ENCODE measurements at regions not wholly inside any gene's neighbourhood (a gene's known extent, or its start where the extent isn't known, plus 50 kb on each side); places are given as distances from the start of the nearest gene placed in this dataset.

- H3K4me3 Mint-ChIP-seq: no peak overlapping the region
- H3K4me1 Mint-ChIP-seq: no peaks in the 10 kb centered on the region
- H3K27ac Mint-ChIP-seq: no peak overlapping the region
- peaks cover 27% of the 10 kb centered on the region for H3K27me3 Mint-ChIP-seq
- no peaks in the 10 kb centered on the region for H3K36me3 Mint-ChIP-seq (ENCODE audit: low read depth)
- ATAC-seq (replicated peaks): no peak
- no peaks in the 10 kb centered on the region for H3K9me3 Mint-ChIP-seq
These were observed 137.1 kb downstream of the RPIA start for GRCh38 chr2:88828397-88829137.

- Mint-ChIP-seq H3K4me3 (no peak overlapping the region), H3K4me1 (no peaks in the 10 kb centered on the region), H3K27ac (no peak overlapping the region), H3K9me3 (no peaks in the 10 kb centered on the region), H3K36me3 (ENCODE audit: low read depth) (no peaks in the 10 kb centered on the region), H3K27me3 (peaks cover 21% of the 10 kb centered on the region)
- no peak for ATAC-seq (replicated peaks)
These were observed 138.4 kb downstream of the RPIA start for GRCh38 chr2:88829607-88830463.

- ATAC-seq (replicated peaks): no peak
- Mint-ChIP-seq H3K27me3 (peaks cover 16% of the 10 kb centered on the region), H3K27ac (no peak overlapping the region), H3K9me3 (no peaks in the 10 kb centered on the region), H3K4me3 (no peak overlapping the region), H3K4me1 (no peaks in the 10 kb centered on the region), H3K36me3 (ENCODE audit: low read depth) (no peaks in the 10 kb centered on the region)
These were observed 139.8 kb downstream of the RPIA start for GRCh38 chr2:88831071-88831791.

- no peaks in the 10 kb centered on the region for H3K36me3 Mint-ChIP-seq (ENCODE audit: low read depth)
- H3K4me3 Mint-ChIP-seq: no peak overlapping the region
- H3K27ac Mint-ChIP-seq: no peak overlapping the region
- H3K9me3 Mint-ChIP-seq: no peaks in the 10 kb centered on the region
- no peaks in the 10 kb centered on the region for H3K4me1 Mint-ChIP-seq
- ATAC-seq (replicated peaks): peak; percentile 49
- H3K27me3 Mint-ChIP-seq: peaks cover 16% of the 10 kb centered on the region
These were observed 140.3 kb downstream of the RPIA start for GRCh38 chr2:88831792-88832248.

- no peak overlapping the region for H3K4me3 Mint-ChIP-seq
- no peaks in the 10 kb centered on the region for H3K36me3 Mint-ChIP-seq (ENCODE audit: low read depth)
- no peak for ATAC-seq (replicated peaks)
- no peaks in the 10 kb centered on the region for H3K4me1 Mint-ChIP-seq
- peaks cover 16% of the 10 kb centered on the region for H3K27me3 Mint-ChIP-seq
- no peak overlapping the region for H3K27ac Mint-ChIP-seq
- no peaks in the 10 kb centered on the region for H3K9me3 Mint-ChIP-seq
These were observed 141.0 kb downstream of the RPIA start for GRCh38 chr2:88832311-88832991.

GRCh38 chr2:88832992-88833389, 141.5 kb downstream of the RPIA start:
- Mint-ChIP-seq H3K36me3 (ENCODE audit: low read depth) (no peaks in the 10 kb centered on the region), H3K4me3 (no peak overlapping the region), H3K9me3 (no peaks in the 10 kb centered on the region), H3K4me1 (no peaks in the 10 kb centered on the region), H3K27me3 (peaks cover 13% of the 10 kb centered on the region), H3K27ac (no peak overlapping the region)
- no peak for ATAC-seq (replicated peaks)

GRCh38 chr2:88834376-88834775, 142.9 kb downstream of the RPIA start:
- Mint-ChIP-seq H3K4me1 (no peaks in the 10 kb centered on the region), H3K4me3 (no peak overlapping the region), H3K27me3 (peaks cover 12% of the 10 kb centered on the region), H3K36me3 (ENCODE audit: low read depth) (no peaks in the 10 kb centered on the region), H3K9me3 (no peaks in the 10 kb centered on the region), H3K27ac (no peak overlapping the region)
- ATAC-seq (replicated peaks): no peak

GRCh38 chr2:88834866-88835265, 143.4 kb downstream of the RPIA start:
- Mint-ChIP-seq H3K9me3 (no peaks in the 10 kb centered on the region), H3K36me3 (ENCODE audit: low read depth) (no peaks in the 10 kb centered on the region), H3K27ac (no peak overlapping the region), H3K4me1 (no peaks in the 10 kb centered on the region), H3K4me3 (no peak overlapping the region), H3K27me3 (peaks cover 7% of the 10 kb centered on the region)
- ATAC-seq (replicated peaks): no peak

GRCh38 chr2:88835726-88836125, 144.3 kb downstream of the RPIA start:
- Mint-ChIP-seq H3K27ac (no peak overlapping the region), H3K27me3 (peaks cover 8% of the 10 kb centered on the region), H3K9me3 (no peaks in the 10 kb centered on the region), H3K36me3 (ENCODE audit: low read depth) (no peaks in the 10 kb centered on the region), H3K4me3 (no peak overlapping the region), H3K4me1 (no peaks in the 10 kb centered on the region)
- ATAC-seq (replicated peaks): no peak

GRCh38 chr2:88836351-88836750, 144.9 kb downstream of the RPIA start:
- H3K9me3 Mint-ChIP-seq: no peaks in the 10 kb centered on the region
- no peak overlapping the region for H3K27ac Mint-ChIP-seq
- peaks cover 10% of the 10 kb centered on the region for H3K27me3 Mint-ChIP-seq
- no peaks in the 10 kb centered on the region for H3K36me3 Mint-ChIP-seq (ENCODE audit: low read depth)
- H3K4me3 Mint-ChIP-seq: no peak overlapping the region
- no peak for ATAC-seq (replicated peaks)
- no peaks in the 10 kb centered on the region for H3K4me1 Mint-ChIP-seq

GRCh38 chr2:88837511-88838160, 146.2 kb downstream of the RPIA start:
- no peak overlapping the region for H3K27ac Mint-ChIP-seq
- peaks cover 12% of the 10 kb centered on the region for H3K27me3 Mint-ChIP-seq
- no peaks in the 10 kb centered on the region for H3K4me1 Mint-ChIP-seq
- H3K36me3 Mint-ChIP-seq (ENCODE audit: low read depth): no peaks in the 10 kb centered on the region
- H3K4me3 Mint-ChIP-seq: no peak overlapping the region
- no peaks in the 10 kb centered on the region for H3K9me3 Mint-ChIP-seq
- ATAC-seq (replicated peaks): no peak

GRCh38 chr2:88838165-88838635, 146.7 kb downstream of the RPIA start:
- H3K9me3 Mint-ChIP-seq: no peaks in the 10 kb centered on the region
- H3K27ac Mint-ChIP-seq: no peak overlapping the region
- no peaks in the 10 kb centered on the region for H3K4me1 Mint-ChIP-seq
- no peak for ATAC-seq (replicated peaks)
- no peaks in the 10 kb centered on the region for H3K36me3 Mint-ChIP-seq (ENCODE audit: low read depth)
- H3K4me3 Mint-ChIP-seq: no peak overlapping the region
- peaks cover 11% of the 10 kb centered on the region for H3K27me3 Mint-ChIP-seq

- peaks cover 17% of the 10 kb centered on the region for H3K27me3 Mint-ChIP-seq
- H3K36me3 Mint-ChIP-seq (ENCODE audit: low read depth): no peaks in the 10 kb centered on the region
- H3K9me3 Mint-ChIP-seq: no peaks in the 10 kb centered on the region
- ATAC-seq (replicated peaks): no peak
- no peak overlapping the region for H3K4me3 Mint-ChIP-seq
- no peaks in the 10 kb centered on the region for H3K4me1 Mint-ChIP-seq
- H3K27ac Mint-ChIP-seq: no peak overlapping the region
These were observed 149.9 kb downstream of the RPIA start for GRCh38 chr2:88841224-88841929.
